Prostate gland (tissue), 2 donors: ENCODE measurements at regions not wholly inside any gene's neighbourhood (a gene's known extent, or its start where the extent isn't known, plus 50 kb on each side); places are given as distances from the start of the nearest gene placed in this dataset.

ENCODE experiments used
- DNase-seq: peaks from one replicate; pipeline ENCODE4 v3.0.0-alpha.2; 2019; ENCODE audit warnings: low spot score
- H3K27ac ChIP-seq, 2 donors: fragments of 200-600 bp; sonication (generic); 2 replicates each; pipeline ENCODE4 v1.5.1; 2017 to 2019
- H3K27me3 ChIP-seq: fragments of 200-600 bp; sonication (generic); replicated peaks from 2 replicates; pipeline ENCODE4 v1.5.1; 2019; ENCODE audit not compliant: insufficient read depth
- H3K36me3 ChIP-seq, 2 donors: fragments of 200-600 bp; sonication (generic); 1 replicate in 1 of 2; 2 replicates in 1 of 2; pipeline versions ENCODE4 v1.5.1 to v1.8.1; 2017 to 2019
- H3K4me1 ChIP-seq: fragments of 200-600 bp; sonication (generic); replicated peaks from 2 replicates; pipeline ENCODE4 v1.5.1; 2019
- H3K4me3 ChIP-seq, 2 donors: fragments of 200-600 bp; sonication (generic); 2 replicates each; pipeline ENCODE4 v1.5.1; 2017 to 2019
- H3K9me3 ChIP-seq: fragments of 200-600 bp; sonication (generic); 2 replicates; pipeline ENCODE4 v1.5.1; 2017
- CTCF ChIP-seq, 4 experiments: fragments of 200-600 bp in 2 of 4; fragments of 450-650 bp in 2 of 4; sonication (generic) in 2 of 4; IDR thresholded peaks; 1 replicate in 3 of 4; 2 replicates in 1 of 4; pipeline ENCODE4 v1.5.1; 2016 to 2019; ENCODE audit warnings: antibody characterized with exemption in 4 of 4, mild to moderate bottlenecking in 2 of 4, moderate library complexity in 2 of 4
- POLR2A ChIP-seq: fragments of 450-650 bp; IDR thresholded peaks from one replicate; pipeline ENCODE4 v1.6.1; 2016; ENCODE audit warnings: antibody characterized with exemption, mild to moderate bottlenecking
- POLR2AphosphoS5 ChIP-seq: sonication (generic); formaldehyde crosslinking; IDR thresholded peaks from one replicate; pipeline ENCODE4 v1.6.1; 2017; ENCODE audit warnings: antibody characterized with exemption
- WGBS: methylation state at CpG from one replicate; pipeline ENCODE4 v1.1.5; 2018; 5-methylcytosine and 5-hydroxymethylcytosine counted together
- intact Hi-C: fragments of 100-400 bp; cut with DNase I; formaldehyde crosslinking; loops from one replicate; pipeline ENCODE4 v1.14.2; 2022

GRCh38 chr12:102756530-102756929 is 160.5 kb downstream of the PAH start:
- TF ChIP-seq POLR2A (no peak), CTCF (IDR thresholded peaks at IDR 0.05) (no peak), POLR2AphosphoS5 (no peak)
- Histone ChIP-seq H3K36me3 (no peaks in the 10 kb centered on the region), H3K4me1 (no peaks in the 10 kb centered on the region), H3K27ac (no peak overlapping the region), H3K27me3 (no peaks in the 10 kb centered on the region), H3K4me3 (no peak overlapping the region), H3K9me3 (no peaks in the 10 kb centered on the region)
- intact Hi-C loops = no loop called here
- 33% methylated on average over 3 of the region's 3 CpGs for WGBS
- no peak for DNase-seq

- Histone ChIP-seq H3K27me3 (no peaks in the 10 kb centered on the region), H3K9me3 (no peaks in the 10 kb centered on the region), H3K36me3 (no peaks in the 10 kb centered on the region), H3K4me3 (no peak overlapping the region), H3K27ac (no peak overlapping the region), H3K4me1 (no peaks in the 10 kb centered on the region)
- 97% methylated on average over 3 of the region's 3 CpGs for WGBS
- intact Hi-C loops = no loop called here
- no peak for TF ChIP-seq POLR2A
- TF ChIP-seq POLR2AphosphoS5 = no peak
- TF ChIP-seq CTCF (IDR thresholded peaks at IDR 0.05) = no peak
- no peak for DNase-seq
Observed at GRCh38 chr12:102755266-102755665, 161.8 kb downstream of the PAH start.

GRCh38 chr12:102753802-102754201 is 163.2 kb downstream of the PAH start:
- WGBS = 84% methylated on average over 2 of the region's 2 CpGs
- Histone ChIP-seq H3K9me3 (no peaks in the 10 kb centered on the region), H3K27me3 (no peaks in the 10 kb centered on the region), H3K27ac (no peak overlapping the region), H3K4me3 (no peak overlapping the region), H3K36me3 (no peaks in the 10 kb centered on the region), H3K4me1 (no peaks in the 10 kb centered on the region)
- intact Hi-C loops = no loop called here
- DNase-seq = no peak
- no peak for TF ChIP-seq POLR2A
- no peak for TF ChIP-seq POLR2AphosphoS5
- TF ChIP-seq CTCF (IDR thresholded peaks at IDR 0.05) = no peak

GRCh38 chr12:102748704-102749103 is 168.3 kb downstream of the PAH start:
- no peaks in the 10 kb centered on the region for H3K4me1 ChIP-seq
- no peaks in the 10 kb centered on the region for H3K36me3 ChIP-seq
- no peak overlapping the region for H3K4me3 ChIP-seq
- WGBS = 96% methylated on average over 3 of the region's 3 CpGs
- no peaks in the 10 kb centered on the region for H3K27me3 ChIP-seq
- intact Hi-C loops = no loop called here
- TF ChIP-seq CTCF (IDR thresholded peaks at IDR 0.05) (no peak), POLR2AphosphoS5 (no peak), POLR2A (no peak)
- no peak for DNase-seq
- H3K27ac ChIP-seq = no peak overlapping the region
- no peaks in the 10 kb centered on the region for H3K9me3 ChIP-seq

GRCh38 chr12:102746963-102747362 is 170.1 kb downstream of the PAH start:
- Histone ChIP-seq H3K27ac (no peak overlapping the region), H3K36me3 (no peaks in the 10 kb centered on the region), H3K27me3 (no peaks in the 10 kb centered on the region), H3K4me3 (no peak overlapping the region), H3K9me3 (no peaks in the 10 kb centered on the region), H3K4me1 (no peaks in the 10 kb centered on the region)
- intact Hi-C loops = no loop called here
- 48% methylated on average over 4 of the region's 4 CpGs for WGBS
- TF ChIP-seq POLR2A (no peak), CTCF (IDR thresholded peaks at IDR 0.05) (no peak), POLR2AphosphoS5 (no peak)
- no peak for DNase-seq
